ENCODE measurements at regions not wholly inside any gene's neighbourhood (a gene's known extent, or its start where the extent isn't known, plus 50 kb on each side); places are given as distances from the start of the nearest gene placed in this dataset.

DNA sequence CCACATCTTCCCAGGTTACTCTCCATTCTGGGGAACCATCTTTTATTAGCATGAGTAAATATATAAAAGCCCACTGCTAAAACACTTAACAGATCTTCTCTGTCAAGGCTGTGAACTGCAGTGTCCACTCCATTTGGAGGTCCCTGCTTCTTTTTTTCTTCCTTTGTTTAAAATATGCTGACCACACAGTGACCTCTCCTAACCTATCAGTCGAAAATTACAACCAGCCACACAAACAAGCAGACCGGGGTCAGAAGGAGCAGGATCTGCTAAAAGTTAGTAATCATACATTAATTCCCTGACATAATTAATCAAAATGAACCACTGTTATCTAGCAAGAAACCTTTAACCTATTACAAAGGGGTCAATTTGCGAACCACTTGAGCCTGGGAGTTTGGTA lies 427.9 kb upstream of the NR2F2 start:
- no peaks in the 10 kb centered on the region for H3K4me1 Mint-ChIP-seq (ENCODE audit: insufficient read depth, unreplicated experiment)
- BruUV-seq (replicated peaks): no TSS peak
- intact Hi-C loops (cut with micrococcal nuclease): no loop called here
- H3K4me3 Mint-ChIP-seq (ENCODE audit: unreplicated experiment): no peak overlapping the region
- H3K9me3 Mint-ChIP-seq (ENCODE audit: unreplicated experiment): no peaks in the 10 kb centered on the region
- no peak overlapping the region for H3K27ac Mint-ChIP-seq (ENCODE audit: low read depth, unreplicated experiment)
- DNase-seq (ENCODE audit: unreplicated experiment): no peak
- no peaks in the 10 kb centered on the region for H3K36me3 Mint-ChIP-seq (ENCODE audit: insufficient read depth, unreplicated experiment)
- H3K27me3 Mint-ChIP-seq (ENCODE audit: insufficient read depth, unreplicated experiment): no peaks in the 10 kb centered on the region
- ChIA-PET POLR2A (no interaction called here), CTCF (interaction anchor here (0.7 kb wide), 1 partner anchor 229 kb away, joined by 3 read pairs; no protein-coding TSS in a partner anchor)
- TF ChIP-seq, protein P1, sequence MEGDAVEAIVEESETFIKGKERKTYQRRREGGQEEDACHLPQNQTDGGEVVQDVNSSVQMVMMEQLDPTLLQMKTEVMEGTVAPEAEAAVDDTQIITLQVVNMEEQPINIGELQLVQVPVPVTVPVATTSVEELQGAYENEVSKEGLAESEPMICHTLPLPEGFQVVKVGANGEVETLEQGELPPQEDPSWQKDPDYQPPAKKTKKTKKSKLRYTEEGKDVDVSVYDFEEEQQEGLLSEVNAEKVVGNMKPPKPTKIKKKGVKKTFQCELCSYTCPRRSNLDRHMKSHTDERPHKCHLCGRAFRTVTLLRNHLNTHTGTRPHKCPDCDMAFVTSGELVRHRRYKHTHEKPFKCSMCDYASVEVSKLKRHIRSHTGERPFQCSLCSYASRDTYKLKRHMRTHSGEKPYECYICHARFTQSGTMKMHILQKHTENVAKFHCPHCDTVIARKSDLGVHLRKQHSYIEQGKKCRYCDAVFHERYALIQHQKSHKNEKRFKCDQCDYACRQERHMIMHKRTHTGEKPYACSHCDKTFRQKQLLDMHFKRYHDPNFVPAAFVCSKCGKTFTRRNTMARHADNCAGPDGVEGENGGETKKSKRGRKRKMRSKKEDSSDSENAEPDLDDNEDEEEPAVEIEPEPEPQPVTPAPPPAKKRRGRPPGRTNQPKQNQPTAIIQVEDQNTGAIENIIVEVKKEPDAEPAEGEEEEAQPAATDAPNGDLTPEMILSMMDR (IDR thresholded peaks at IDR 0.05; ENCODE audit: unreplicated experiment): no peak

- no TSS peak for BruUV-seq (replicated peaks)
- H3K27me3 Mint-ChIP-seq (ENCODE audit: insufficient read depth, unreplicated experiment): no peaks in the 10 kb centered on the region
- H3K4me3 Mint-ChIP-seq (ENCODE audit: unreplicated experiment): no peak overlapping the region
- no peak overlapping the region for H3K27ac Mint-ChIP-seq (ENCODE audit: low read depth, unreplicated experiment)
- TF ChIP-seq, protein P1 (IDR thresholded peaks at IDR 0.05; ENCODE audit: unreplicated experiment): no peak
- no peaks in the 10 kb centered on the region for H3K4me1 Mint-ChIP-seq (ENCODE audit: insufficient read depth, unreplicated experiment)
- intact Hi-C loops (cut with micrococcal nuclease): no loop called here
- H3K36me3 Mint-ChIP-seq (ENCODE audit: insufficient read depth, unreplicated experiment): no peaks in the 10 kb centered on the region
- H3K9me3 Mint-ChIP-seq (ENCODE audit: unreplicated experiment): no peaks in the 10 kb centered on the region
- CTCF ChIA-PET: no interaction called here
- no peak for DNase-seq (ENCODE audit: unreplicated experiment)
- POLR2A ChIA-PET: no interaction called here
These were observed 427.1 kb upstream of the NR2F2 start for GRCh38 chr15:95903352-95903751.

DNA sequence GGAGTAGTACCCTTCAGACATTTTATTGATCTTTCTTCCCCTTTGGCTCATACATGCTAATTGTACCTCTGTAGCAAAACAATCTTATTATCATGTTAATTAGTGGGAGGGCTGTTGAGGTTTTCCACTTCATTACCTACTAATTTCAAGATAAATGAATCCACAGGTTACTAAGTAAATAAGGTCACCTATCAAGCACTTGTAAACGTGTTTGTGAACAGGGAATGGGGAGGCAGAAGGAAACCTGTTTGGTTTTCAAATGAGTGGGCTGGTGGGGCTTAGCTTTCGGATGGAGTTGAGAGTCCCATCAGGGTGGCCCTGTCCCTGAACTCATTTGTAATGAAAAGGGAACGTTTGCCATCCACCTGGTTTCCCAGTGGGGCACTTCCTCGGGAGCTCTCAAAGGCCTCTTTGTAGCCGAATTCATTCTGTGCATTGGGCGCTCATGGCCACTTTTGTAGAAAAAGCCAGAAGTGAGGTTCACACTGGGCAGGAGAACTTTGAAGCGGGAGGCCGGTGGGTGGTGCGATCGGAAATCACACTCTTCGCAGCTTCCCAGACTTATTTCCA lies 419.8 kb upstream of the NR2F2 start:
- Mint-ChIP-seq H3K27me3 (ENCODE audit: insufficient read depth, unreplicated experiment) (no peaks in the 10 kb centered on the region), H3K36me3 (ENCODE audit: insufficient read depth, unreplicated experiment) (no peaks in the 10 kb centered on the region)

GRCh38 chr15:95911570-95912279 lies 418.8 kb upstream of the NR2F2 start:
- Mint-ChIP-seq H3K36me3 (ENCODE audit: insufficient read depth, unreplicated experiment) (no peaks in the 10 kb centered on the region), H3K4me1 (ENCODE audit: insufficient read depth, unreplicated experiment) (no peaks in the 10 kb centered on the region), H3K27me3 (ENCODE audit: insufficient read depth, unreplicated experiment) (no peaks in the 10 kb centered on the region), H3K27ac (ENCODE audit: low read depth, unreplicated experiment) (no peak overlapping the region), H3K9me3 (ENCODE audit: unreplicated experiment) (no peaks in the 10 kb centered on the region), H3K4me3 (ENCODE audit: unreplicated experiment) (no peak overlapping the region)
- ChIA-PET POLR2A (no interaction called here), CTCF (interaction anchor here (0.6 kb wide), 3 partner anchors 14 to 725 kb away, joined by 3 to 5 read pairs (median 4); no protein-coding TSS in a partner anchor)
- TF ChIP-seq, protein P1 (IDR thresholded peaks at IDR 0.05; ENCODE audit: unreplicated experiment): no peak
- DNase-seq (ENCODE audit: unreplicated experiment): no peak
- BruUV-seq (replicated peaks): no TSS peak
- intact Hi-C loops (cut with micrococcal nuclease): no loop called here

More for the DNA sequence above, 419.8 kb upstream of the NR2F2 start:
- ChIA-PET CTCF (interaction anchor here (0.6 kb wide), 3 partner anchors 13 to 724 kb away, joined by 3 to 5 read pairs (median 4); no protein-coding TSS in a partner anchor), POLR2A (no interaction called here)
- intact Hi-C loops (cut with micrococcal nuclease): no loop called here
- no TSS peak for BruUV-seq (replicated peaks)
- Mint-ChIP-seq H3K9me3 (ENCODE audit: unreplicated experiment) (no peaks in the 10 kb centered on the region), H3K4me3 (ENCODE audit: unreplicated experiment) (no peak overlapping the region), H3K27ac (ENCODE audit: low read depth, unreplicated experiment) (no peak overlapping the region), H3K4me1 (ENCODE audit: insufficient read depth, unreplicated experiment) (no peaks in the 10 kb centered on the region)
- no peak for DNase-seq (ENCODE audit: unreplicated experiment)
- TF ChIP-seq, protein P1 (IDR thresholded peaks at IDR 0.05; ENCODE audit: unreplicated experiment): no peak

All from MCF 10A (cell line).